ENCODE measurements at regions not wholly inside any gene's neighbourhood (a gene's known extent, or its start where the extent isn't known, plus 50 kb on each side); places are given as distances from the start of the nearest gene placed in this dataset.

DNA sequence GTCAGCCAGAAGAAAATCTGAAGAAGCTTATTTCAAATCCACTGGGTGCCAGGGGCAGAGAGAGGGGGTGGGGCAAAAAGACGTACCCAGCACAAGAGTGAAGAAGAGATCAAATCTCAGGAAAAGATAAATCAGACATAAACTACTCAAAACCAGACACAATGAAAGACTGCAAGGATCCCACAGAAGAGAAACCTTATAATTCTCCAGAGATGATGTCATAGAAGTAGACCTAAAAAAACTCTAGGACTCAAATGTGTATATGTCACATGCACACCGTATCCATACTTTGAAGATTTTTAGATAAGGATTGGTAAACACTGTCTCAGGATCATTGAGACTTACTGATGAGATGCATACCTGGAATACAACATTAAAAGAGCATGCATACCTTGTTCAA is 98.5 kb upstream of the PIK3CG start:
- H3K36me3 ChIP-seq (ENCODE audit: control insufficient read depth in 3 of 3, insufficient read depth in 3 of 3, low read length in 3 of 3): no peaks in the 10 kb centered on the region

DNA sequence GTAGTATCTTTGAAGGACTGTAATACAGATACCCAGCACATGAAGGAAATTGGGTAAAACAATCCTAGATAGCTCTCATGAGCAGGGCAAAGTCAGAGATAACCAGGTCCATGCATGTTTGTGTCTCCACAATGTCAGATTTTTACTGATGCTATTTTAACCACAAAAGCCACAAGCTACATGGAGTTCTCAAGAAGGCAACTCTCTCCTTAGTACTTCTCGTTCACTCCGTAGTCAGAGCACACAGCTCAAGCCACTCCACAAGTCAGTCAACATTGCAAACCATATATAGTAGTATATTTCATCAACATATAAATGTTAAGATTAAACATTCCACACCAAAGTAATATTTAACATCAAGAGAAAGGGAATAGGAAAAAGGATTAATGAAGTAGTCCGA is 98.0 kb upstream of the PIK3CG start:
- H3K9ac ChIP-seq (ENCODE audit: low read depth in 1 of 3, low read length in 3 of 3): no peak overlapping the region
- H3K36me3 ChIP-seq (ENCODE audit: control insufficient read depth in 3 of 3, insufficient read depth in 3 of 3, low read length in 3 of 3): no peaks in the 10 kb centered on the region
- no peak overlapping the region for H3K27ac ChIP-seq (ENCODE audit: low read depth, low read length)
- no peak overlapping the region for H3K4me3 ChIP-seq (ENCODE audit: low read length in 3 of 3)
- H3K9me3 ChIP-seq (ENCODE audit: control insufficient read depth in 3 of 3, low read length in 3 of 3): no peaks in the 10 kb centered on the region
- H3K27me3 ChIP-seq (ENCODE audit: control insufficient read depth in 3 of 3, insufficient read depth in 3 of 3, low read length in 3 of 3): no peaks in the 10 kb centered on the region
- H3K4me1 ChIP-seq (ENCODE audit: control insufficient read depth in 3 of 3, insufficient read depth in 3 of 3, low read length in 3 of 3): no peaks in the 10 kb centered on the region

More for the DNA sequence above, 98.5 kb upstream of the PIK3CG start:
- Histone ChIP-seq H3K9ac (ENCODE audit: low read depth in 1 of 3, low read length in 3 of 3) (no peak overlapping the region), H3K4me3 (ENCODE audit: low read length in 3 of 3) (no peak overlapping the region), H3K27me3 (ENCODE audit: control insufficient read depth in 3 of 3, insufficient read depth in 3 of 3, low read length in 3 of 3) (no peaks in the 10 kb centered on the region), H3K27ac (ENCODE audit: low read depth, low read length) (no peak overlapping the region), H3K4me1 (ENCODE audit: control insufficient read depth in 3 of 3, insufficient read depth in 3 of 3, low read length in 3 of 3) (no peaks in the 10 kb centered on the region), H3K9me3 (ENCODE audit: control insufficient read depth in 3 of 3, low read length in 3 of 3) (no peaks in the 10 kb centered on the region)

DNA sequence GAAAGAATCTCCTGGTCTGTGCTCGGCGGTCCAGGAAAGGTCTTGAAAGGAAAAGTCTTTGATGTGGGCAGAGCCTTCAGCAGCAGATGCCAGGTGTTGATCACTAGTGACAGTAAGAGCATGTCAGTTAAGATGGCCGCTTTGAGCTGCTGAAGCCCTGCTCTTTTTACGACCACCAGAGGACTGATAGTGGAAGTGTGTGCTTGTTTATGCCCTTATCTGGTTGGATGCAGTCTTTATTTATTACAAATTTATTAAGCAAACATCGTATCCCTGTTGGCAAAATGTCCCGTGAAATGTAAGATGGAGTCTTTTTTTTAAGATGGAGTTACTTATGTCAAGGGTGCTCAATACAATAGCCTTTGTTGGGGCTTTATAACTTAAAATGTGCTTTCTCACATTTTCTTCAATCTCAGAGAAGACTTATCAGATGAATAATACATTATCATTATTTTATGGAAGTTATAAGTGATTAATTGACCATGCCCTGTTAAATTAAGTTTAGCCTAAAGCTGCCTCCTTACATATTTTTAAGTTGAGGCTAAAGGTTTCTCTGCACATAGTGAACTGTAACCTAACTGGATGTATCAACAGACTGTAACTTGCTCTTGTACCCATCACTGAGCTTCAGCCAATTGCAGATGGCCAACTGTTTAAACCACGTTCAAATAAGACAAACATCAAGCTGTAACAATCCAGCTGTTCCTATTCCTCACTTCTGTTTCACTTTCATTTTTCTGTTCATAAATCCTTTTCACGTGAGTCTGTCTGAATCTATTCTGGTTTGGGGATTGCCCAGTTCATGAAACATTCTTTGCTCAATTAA is 97.4 kb upstream of the PIK3CG start:
- no peak overlapping the region for H3K27ac ChIP-seq (ENCODE audit: low read depth, low read length)
- no peaks in the 10 kb centered on the region for H3K36me3 ChIP-seq (ENCODE audit: control insufficient read depth in 3 of 3, insufficient read depth in 3 of 3, low read length in 3 of 3)
- H3K4me1 ChIP-seq (ENCODE audit: control insufficient read depth in 3 of 3, insufficient read depth in 3 of 3, low read length in 3 of 3): no peaks in the 10 kb centered on the region
- H3K9me3 ChIP-seq (ENCODE audit: control insufficient read depth in 3 of 3, low read length in 3 of 3): no peaks in the 10 kb centered on the region
- no peak overlapping the region for H3K4me3 ChIP-seq (ENCODE audit: low read length in 3 of 3)
- H3K9ac ChIP-seq (ENCODE audit: low read depth in 1 of 3, low read length in 3 of 3): no peak overlapping the region
- H3K27me3 ChIP-seq (ENCODE audit: control insufficient read depth in 3 of 3, insufficient read depth in 3 of 3, low read length in 3 of 3): no peaks in the 10 kb centered on the region

DNA sequence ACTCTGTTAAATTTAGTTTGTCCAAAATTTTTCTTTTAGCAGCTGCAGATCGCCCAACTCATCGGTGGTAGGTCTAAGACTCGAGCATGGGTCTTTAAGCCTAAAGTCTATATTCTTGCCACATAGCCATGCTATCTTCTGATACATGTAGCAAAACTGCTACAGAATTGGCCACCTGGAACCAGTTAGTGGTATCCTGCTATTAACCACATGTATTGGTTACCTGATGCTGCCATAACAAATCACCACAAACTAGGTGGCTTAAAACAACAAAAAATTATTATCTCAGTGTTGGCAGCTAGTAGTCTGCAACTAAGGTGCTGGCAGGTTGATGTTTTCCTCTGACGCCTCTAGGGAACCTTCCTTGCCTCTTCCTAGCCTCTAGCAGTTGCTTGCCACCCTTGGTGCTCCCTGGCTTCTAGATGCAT is 96.7 kb upstream of the PIK3CG start:
- no peak overlapping the region for H3K27ac ChIP-seq (ENCODE audit: low read depth, low read length)
- no peaks in the 10 kb centered on the region for H3K4me1 ChIP-seq (ENCODE audit: control insufficient read depth in 3 of 3, insufficient read depth in 3 of 3, low read length in 3 of 3)
- H3K4me3 ChIP-seq (ENCODE audit: low read length in 3 of 3): no peak overlapping the region
- no peaks in the 10 kb centered on the region for H3K9me3 ChIP-seq (ENCODE audit: control insufficient read depth in 3 of 3, low read length in 3 of 3)
- no peaks in the 10 kb centered on the region for H3K36me3 ChIP-seq (ENCODE audit: control insufficient read depth in 3 of 3, insufficient read depth in 3 of 3, low read length in 3 of 3)
- H3K9ac ChIP-seq (ENCODE audit: low read depth in 1 of 3, low read length in 3 of 3): no peak overlapping the region
- H3K27me3 ChIP-seq (ENCODE audit: control insufficient read depth in 3 of 3, insufficient read depth in 3 of 3, low read length in 3 of 3): no peaks in the 10 kb centered on the region

DNA sequence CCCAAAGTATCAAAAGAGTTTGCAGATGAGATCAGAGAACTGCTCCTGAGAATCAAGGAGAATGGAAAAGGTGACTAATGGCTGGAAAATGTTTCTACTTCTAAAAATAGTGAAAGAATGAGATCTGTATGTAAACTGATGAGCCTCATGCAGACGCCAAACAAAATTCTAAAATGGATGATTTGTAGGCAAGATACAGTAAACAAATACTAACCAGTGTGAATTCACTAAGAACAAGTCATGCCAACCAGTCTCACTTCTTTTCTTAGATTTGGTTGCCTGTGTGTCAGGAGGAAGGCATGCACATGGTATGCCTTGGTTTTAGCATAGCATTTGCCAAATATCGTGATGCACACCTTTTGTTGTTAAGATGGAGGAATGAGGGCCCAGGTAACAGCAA is 94.9 kb upstream of the PIK3CG start:
- Histone ChIP-seq H3K36me3 (ENCODE audit: control insufficient read depth in 3 of 3, insufficient read depth in 3 of 3, low read length in 3 of 3) (no peaks in the 10 kb centered on the region), H3K27ac (ENCODE audit: low read depth, low read length) (no peak overlapping the region), H3K4me3 (ENCODE audit: low read length in 3 of 3) (no peak overlapping the region), H3K27me3 (ENCODE audit: control insufficient read depth in 3 of 3, insufficient read depth in 3 of 3, low read length in 3 of 3) (no peaks in the 10 kb centered on the region), H3K9me3 (ENCODE audit: control insufficient read depth in 3 of 3, low read length in 3 of 3) (no peaks in the 10 kb centered on the region), H3K9ac (ENCODE audit: low read depth in 1 of 3, low read length in 3 of 3) (no peak overlapping the region), H3K4me1 (ENCODE audit: control insufficient read depth in 3 of 3, insufficient read depth in 3 of 3, low read length in 3 of 3) (no peaks in the 10 kb centered on the region)

DNA sequence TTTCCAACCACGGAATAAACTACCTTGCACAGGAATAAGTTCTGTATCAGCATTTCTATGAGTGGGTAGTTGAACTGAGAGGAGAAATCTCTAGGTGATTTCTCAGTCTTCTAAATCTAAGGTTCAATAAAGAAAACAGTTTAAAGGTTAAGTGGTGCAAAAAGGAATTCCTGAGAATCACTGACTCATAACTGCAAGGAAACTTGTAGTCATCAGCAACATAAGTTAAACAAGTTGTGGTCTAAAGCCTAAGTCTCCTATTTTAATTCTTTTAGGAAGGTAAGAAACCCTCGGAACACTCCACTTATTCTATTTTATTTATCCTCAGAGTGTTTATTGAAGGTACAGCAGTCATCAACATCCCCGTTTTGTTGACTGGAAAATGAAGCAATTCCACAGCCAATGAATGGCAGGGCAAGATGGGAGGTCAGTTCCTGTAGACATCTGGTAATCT is 92.4 kb upstream of the PIK3CG start:
- H3K4me1 ChIP-seq (ENCODE audit: control insufficient read depth in 3 of 3, insufficient read depth in 3 of 3, low read length in 3 of 3): no peaks in the 10 kb centered on the region
- no peak overlapping the region for H3K27ac ChIP-seq (ENCODE audit: low read depth, low read length)
- H3K9ac ChIP-seq (ENCODE audit: low read depth in 1 of 3, low read length in 3 of 3): no peak overlapping the region
- no peaks in the 10 kb centered on the region for H3K27me3 ChIP-seq (ENCODE audit: control insufficient read depth in 3 of 3, insufficient read depth in 3 of 3, low read length in 3 of 3)
- H3K36me3 ChIP-seq (ENCODE audit: control insufficient read depth in 3 of 3, insufficient read depth in 3 of 3, low read length in 3 of 3): no peaks in the 10 kb centered on the region
- no peak overlapping the region for H3K4me3 ChIP-seq (ENCODE audit: low read length in 3 of 3)
- no peaks in the 10 kb centered on the region for H3K9me3 ChIP-seq (ENCODE audit: control insufficient read depth in 3 of 3, low read length in 3 of 3)

DNA sequence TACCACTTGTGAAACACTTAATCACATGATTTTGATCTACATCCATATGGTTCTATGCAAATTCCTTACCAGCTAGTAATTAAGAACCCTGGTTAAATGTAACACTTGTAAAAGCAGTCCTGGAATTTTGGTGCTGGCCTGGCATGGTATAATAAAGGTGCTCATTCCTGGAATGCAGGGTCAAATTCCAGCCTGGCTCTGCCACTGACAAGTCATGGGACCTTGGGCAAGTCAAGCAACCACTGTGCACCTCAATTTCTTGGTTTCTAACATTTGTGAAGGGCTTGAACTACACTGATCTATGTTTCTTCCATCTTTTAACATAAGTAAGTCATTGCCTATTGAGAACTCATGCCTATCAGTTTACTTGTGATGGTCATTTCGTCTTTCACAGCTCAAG is 91.9 kb upstream of the PIK3CG start:
- no peak overlapping the region for H3K9ac ChIP-seq (ENCODE audit: low read depth in 1 of 3, low read length in 3 of 3)
- H3K27ac ChIP-seq (ENCODE audit: low read depth, low read length): no peak overlapping the region
- no peaks in the 10 kb centered on the region for H3K9me3 ChIP-seq (ENCODE audit: control insufficient read depth in 3 of 3, low read length in 3 of 3)
- H3K27me3 ChIP-seq (ENCODE audit: control insufficient read depth in 3 of 3, insufficient read depth in 3 of 3, low read length in 3 of 3): no peaks in the 10 kb centered on the region
- no peak overlapping the region for H3K4me3 ChIP-seq (ENCODE audit: low read length in 3 of 3)
- H3K36me3 ChIP-seq (ENCODE audit: control insufficient read depth in 3 of 3, insufficient read depth in 3 of 3, low read length in 3 of 3): no peaks in the 10 kb centered on the region
- H3K4me1 ChIP-seq (ENCODE audit: control insufficient read depth in 3 of 3, insufficient read depth in 3 of 3, low read length in 3 of 3): no peaks in the 10 kb centered on the region

DNA sequence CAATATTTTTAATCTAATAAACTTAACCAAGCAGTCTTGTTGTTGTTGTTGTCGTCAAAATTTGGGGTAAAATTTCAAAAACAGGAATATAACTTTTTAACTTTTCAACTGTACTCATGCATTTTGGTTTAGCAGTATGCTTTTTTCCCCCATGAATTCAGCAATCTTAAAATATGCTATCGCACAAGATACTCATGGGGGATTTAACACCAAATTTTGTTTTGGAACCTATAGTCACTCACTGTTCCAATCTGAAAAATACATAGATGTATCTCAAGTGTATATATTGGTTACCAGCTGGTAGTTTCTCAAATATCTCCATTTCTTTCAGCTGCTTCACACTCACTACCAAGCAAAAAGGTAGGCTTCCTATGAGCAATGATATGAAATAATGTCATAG is 91.4 kb upstream of the PIK3CG start:
- Histone ChIP-seq H3K4me1 (ENCODE audit: control insufficient read depth in 3 of 3, insufficient read depth in 3 of 3, low read length in 3 of 3) (no peaks in the 10 kb centered on the region), H3K9ac (ENCODE audit: low read depth in 1 of 3, low read length in 3 of 3) (no peak overlapping the region), H3K36me3 (ENCODE audit: control insufficient read depth in 3 of 3, insufficient read depth in 3 of 3, low read length in 3 of 3) (no peaks in the 10 kb centered on the region), H3K27ac (ENCODE audit: low read depth, low read length) (no peak overlapping the region), H3K9me3 (ENCODE audit: control insufficient read depth in 3 of 3, low read length in 3 of 3) (no peaks in the 10 kb centered on the region), H3K27me3 (ENCODE audit: control insufficient read depth in 3 of 3, insufficient read depth in 3 of 3, low read length in 3 of 3) (no peaks in the 10 kb centered on the region), H3K4me3 (ENCODE audit: low read length in 3 of 3) (no peak overlapping the region)

DNA sequence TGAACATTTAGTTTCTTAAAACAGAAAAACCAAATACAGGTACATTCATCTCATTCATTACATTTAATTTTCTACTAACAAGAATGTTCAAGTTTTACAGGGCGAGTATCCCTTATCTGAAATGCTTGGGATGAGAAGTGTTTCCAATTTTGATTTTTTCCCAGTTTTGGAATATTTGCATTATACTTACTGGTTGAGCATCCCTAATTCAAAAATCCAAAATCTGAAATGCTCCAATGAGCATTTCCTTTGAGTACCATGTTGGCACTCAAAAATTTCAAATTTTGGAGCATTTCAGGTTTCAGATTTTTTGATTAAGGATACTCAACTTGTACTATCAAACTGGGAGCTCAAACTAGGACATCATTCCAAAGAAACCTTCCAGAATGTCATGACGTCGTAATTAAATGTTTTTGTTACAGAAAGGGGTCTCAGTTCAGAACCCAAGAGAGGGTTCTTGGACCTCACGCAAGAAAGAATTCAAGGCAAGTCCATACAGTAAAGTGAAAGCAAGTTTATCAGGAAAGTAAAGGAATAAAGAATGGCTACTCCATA is 90.8 kb upstream of the PIK3CG start:
- Histone ChIP-seq H3K27me3 (ENCODE audit: control insufficient read depth in 3 of 3, insufficient read depth in 3 of 3, low read length in 3 of 3) (no peaks in the 10 kb centered on the region), H3K4me1 (ENCODE audit: control insufficient read depth in 3 of 3, insufficient read depth in 3 of 3, low read length in 3 of 3) (no peaks in the 10 kb centered on the region), H3K36me3 (ENCODE audit: control insufficient read depth in 3 of 3, insufficient read depth in 3 of 3, low read length in 3 of 3) (no peaks in the 10 kb centered on the region), H3K4me3 (ENCODE audit: low read length in 3 of 3) (no peak overlapping the region), H3K9me3 (ENCODE audit: control insufficient read depth in 3 of 3, low read length in 3 of 3) (no peaks in the 10 kb centered on the region), H3K9ac (ENCODE audit: low read depth in 1 of 3, low read length in 3 of 3) (no peak overlapping the region), H3K27ac (ENCODE audit: low read depth, low read length) (no peak overlapping the region)

DNA sequence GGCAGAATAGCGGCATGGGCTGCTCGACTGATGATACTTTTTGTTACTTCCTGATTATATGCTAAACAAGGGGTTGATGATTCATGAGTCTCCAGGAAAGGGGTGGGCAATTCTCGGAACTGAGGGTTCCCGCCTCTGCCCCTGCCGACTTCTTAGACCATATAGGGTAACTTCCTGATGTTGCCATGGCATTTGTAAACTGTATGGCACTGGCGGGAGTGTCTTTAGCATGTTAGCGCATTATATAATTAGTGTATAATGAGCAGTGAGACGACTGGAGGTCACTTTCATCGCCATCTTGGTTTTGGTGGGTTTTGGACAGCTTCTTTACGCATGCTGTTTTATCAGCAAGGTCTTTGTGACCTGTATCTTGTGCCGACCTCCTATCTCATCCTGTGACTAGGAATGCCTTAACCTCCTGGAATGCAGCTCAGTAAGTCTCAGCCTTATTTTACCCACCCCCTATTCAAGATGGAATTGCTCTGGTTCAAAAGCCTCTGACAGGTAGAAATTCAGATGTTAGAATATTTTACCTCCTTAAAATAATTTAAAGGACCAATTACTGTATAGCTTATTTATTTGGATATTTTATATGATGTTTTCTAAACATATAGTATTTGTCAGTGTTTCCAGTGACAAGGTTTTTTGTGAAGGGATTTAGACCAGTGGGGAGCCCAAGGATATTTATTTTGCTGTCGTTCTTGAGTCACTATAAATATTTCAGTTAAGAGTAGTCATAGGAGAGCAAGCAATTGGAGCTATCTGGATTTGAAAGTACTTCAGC is 90.1 kb upstream of the PIK3CG start:
- no peaks in the 10 kb centered on the region for H3K4me1 ChIP-seq (ENCODE audit: control insufficient read depth in 3 of 3, insufficient read depth in 3 of 3, low read length in 3 of 3)
- no peaks in the 10 kb centered on the region for H3K27me3 ChIP-seq (ENCODE audit: control insufficient read depth in 3 of 3, insufficient read depth in 3 of 3, low read length in 3 of 3)
- H3K27ac ChIP-seq (ENCODE audit: low read depth, low read length): no peak overlapping the region
- H3K9me3 ChIP-seq (ENCODE audit: control insufficient read depth in 3 of 3, low read length in 3 of 3): no peaks in the 10 kb centered on the region
- no peak overlapping the region for H3K9ac ChIP-seq (ENCODE audit: low read depth in 1 of 3, low read length in 3 of 3)
- H3K4me3 ChIP-seq (ENCODE audit: low read length in 3 of 3): no peak overlapping the region
- H3K36me3 ChIP-seq (ENCODE audit: control insufficient read depth in 3 of 3, insufficient read depth in 3 of 3, low read length in 3 of 3): no peaks in the 10 kb centered on the region
